ENCODE measurements at regions not wholly inside any gene's neighbourhood (a gene's known extent, or its start where the extent isn't known, plus 50 kb on each side); places are given as distances from the start of the nearest gene placed in this dataset.
"Not testable (repeated sequence)": the region's sequence is repeated elsewhere in the genome, so short reads cannot be mapped to it uniquely, and the experiment has no call there.

DNA sequence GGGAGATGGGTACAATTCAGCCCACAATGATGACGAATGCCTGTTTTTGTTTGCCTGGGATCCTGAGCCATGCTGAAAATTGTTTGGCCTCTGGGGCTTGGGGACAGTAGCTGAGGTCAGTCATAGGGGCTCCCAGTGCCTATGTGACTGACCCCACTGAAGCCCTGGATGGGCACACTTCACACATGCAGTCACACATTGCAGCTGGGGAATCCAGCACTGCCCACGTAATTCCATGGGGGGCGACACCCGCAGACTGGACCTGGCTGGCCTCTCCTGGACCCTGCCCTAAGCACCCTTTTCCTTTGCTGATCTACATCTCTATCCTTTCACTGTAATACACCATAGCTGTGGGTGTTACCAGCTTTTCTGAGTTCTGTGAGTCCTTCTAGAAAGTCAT lies 295.2 kb upstream of the HS6ST1 start:
- H3K27me3 ChIP-seq (ENCODE audit: low read length) = no peaks in the 10 kb centered on the region
- no peaks in the 10 kb centered on the region for H3K9me2 ChIP-seq (replicated peaks; ENCODE audit: insufficient read depth, low read length)
- no peaks in the 10 kb centered on the region for H3F3A ChIP-seq (ENCODE audit: insufficient read depth)
- H3K9ac ChIP-seq (ENCODE audit: low read length) = no peak overlapping the region
- H2AFZ ChIP-seq (ENCODE audit: low read depth, low read length, severe bottlenecking) = no peak overlapping the region
- no peaks in the 10 kb centered on the region for H4K20me1 ChIP-seq (ENCODE audit: low read depth, low read length)
- H3K4me2 ChIP-seq (ENCODE audit: low read depth, low read length, poor library complexity, severe bottlenecking) = no peak overlapping the region
- no peaks in the 10 kb centered on the region for H3K79me2 ChIP-seq (ENCODE audit: insufficient read depth, low read length)
- H3K27ac ChIP-seq (ENCODE audit: low read depth, low read length) = no peak overlapping the region
- TF ChIP-seq, protein P1, sequence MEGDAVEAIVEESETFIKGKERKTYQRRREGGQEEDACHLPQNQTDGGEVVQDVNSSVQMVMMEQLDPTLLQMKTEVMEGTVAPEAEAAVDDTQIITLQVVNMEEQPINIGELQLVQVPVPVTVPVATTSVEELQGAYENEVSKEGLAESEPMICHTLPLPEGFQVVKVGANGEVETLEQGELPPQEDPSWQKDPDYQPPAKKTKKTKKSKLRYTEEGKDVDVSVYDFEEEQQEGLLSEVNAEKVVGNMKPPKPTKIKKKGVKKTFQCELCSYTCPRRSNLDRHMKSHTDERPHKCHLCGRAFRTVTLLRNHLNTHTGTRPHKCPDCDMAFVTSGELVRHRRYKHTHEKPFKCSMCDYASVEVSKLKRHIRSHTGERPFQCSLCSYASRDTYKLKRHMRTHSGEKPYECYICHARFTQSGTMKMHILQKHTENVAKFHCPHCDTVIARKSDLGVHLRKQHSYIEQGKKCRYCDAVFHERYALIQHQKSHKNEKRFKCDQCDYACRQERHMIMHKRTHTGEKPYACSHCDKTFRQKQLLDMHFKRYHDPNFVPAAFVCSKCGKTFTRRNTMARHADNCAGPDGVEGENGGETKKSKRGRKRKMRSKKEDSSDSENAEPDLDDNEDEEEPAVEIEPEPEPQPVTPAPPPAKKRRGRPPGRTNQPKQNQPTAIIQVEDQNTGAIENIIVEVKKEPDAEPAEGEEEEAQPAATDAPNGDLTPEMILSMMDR (IDR thresholded peaks at IDR 0.05; ENCODE audit: insufficient read depth, low read length, poor library complexity, severe bottlenecking) = no peak
- TF ChIP-seq EZH2phosphoT487 (conservative IDR thresholded peaks at IDR 0.05; ENCODE audit: low read length) = no peak
- no peaks in the 10 kb centered on the region for H3K9me3 ChIP-seq (ENCODE audit: insufficient read depth, low read length)
- H3K36me3 ChIP-seq (ENCODE audit: low read length) = no peaks in the 10 kb centered on the region
- no peak overlapping the region for H3K4me3 ChIP-seq (ENCODE audit: insufficient read depth, low read length, poor library complexity, severe bottlenecking)

DNA sequence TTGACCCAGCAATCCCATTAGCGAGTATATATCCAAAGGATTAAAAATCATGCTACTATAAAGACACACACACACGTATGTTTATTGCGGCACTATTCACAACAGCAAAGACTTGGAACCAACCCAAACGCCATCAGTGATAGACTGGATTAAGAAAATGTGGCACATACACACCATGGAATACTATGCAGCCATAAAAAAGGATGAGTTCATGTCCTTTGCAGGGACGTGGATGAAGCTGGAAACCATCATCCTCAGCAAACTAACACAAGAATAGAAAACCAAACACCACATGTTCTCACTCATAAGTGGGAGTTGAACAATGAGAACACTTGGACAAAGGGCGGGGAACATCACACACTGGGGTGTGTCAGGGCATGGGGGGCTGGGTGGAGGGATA lies 296.2 kb upstream of the HS6ST1 start:
- H3K79me2 ChIP-seq (ENCODE audit: insufficient read depth, low read length); H2AFZ ChIP-seq (ENCODE audit: low read depth, low read length, severe bottlenecking); H3K27me3 ChIP-seq (ENCODE audit: low read length); H3K27ac ChIP-seq (ENCODE audit: low read depth, low read length); H3K9me3 ChIP-seq (ENCODE audit: insufficient read depth, low read length); H3F3A ChIP-seq (ENCODE audit: insufficient read depth); H3K4me3 ChIP-seq (ENCODE audit: insufficient read depth, low read length, poor library complexity, severe bottlenecking); H3K9ac ChIP-seq (ENCODE audit: low read length); H3K9me2 ChIP-seq (replicated peaks; ENCODE audit: insufficient read depth, low read length); H3K36me3 ChIP-seq (ENCODE audit: low read length); H3K4me2 ChIP-seq (ENCODE audit: low read depth, low read length, poor library complexity, severe bottlenecking); H4K20me1 ChIP-seq (ENCODE audit: low read depth, low read length): not testable (repeated sequence)

DNA sequence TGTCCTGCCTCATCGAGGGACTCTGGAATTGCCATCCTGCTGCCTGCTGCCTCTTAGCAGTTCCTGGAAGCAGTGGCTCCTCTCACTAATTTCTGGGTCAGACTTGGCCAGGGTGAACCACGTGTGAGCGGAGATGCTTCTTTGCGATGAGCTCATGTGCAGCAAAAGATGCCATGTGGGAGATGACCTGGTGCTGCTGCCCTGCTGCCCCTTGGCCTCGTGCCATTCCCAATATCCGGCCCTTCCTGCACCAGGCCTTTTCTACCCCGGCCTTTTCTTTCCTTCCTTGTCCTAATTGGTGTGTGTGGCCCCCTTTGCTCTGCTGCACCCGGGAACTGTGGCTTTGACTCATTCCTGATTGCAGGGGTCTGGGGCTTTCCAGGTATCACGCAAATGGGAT lies 296.9 kb upstream of the HS6ST1 start:
- Histone ChIP-seq H4K20me1 (ENCODE audit: low read depth, low read length) (no peaks in the 10 kb centered on the region), H3K27ac (ENCODE audit: low read depth, low read length) (no peak overlapping the region), H3K9me3 (ENCODE audit: insufficient read depth, low read length) (no peaks in the 10 kb centered on the region), H3K4me3 (ENCODE audit: insufficient read depth, low read length, poor library complexity, severe bottlenecking) (no peak overlapping the region), H3K9ac (ENCODE audit: low read length) (no peak overlapping the region), H2AFZ (ENCODE audit: low read depth, low read length, severe bottlenecking) (no peak overlapping the region), H3K36me3 (ENCODE audit: low read length) (no peaks in the 10 kb centered on the region), H3F3A (ENCODE audit: insufficient read depth) (no peaks in the 10 kb centered on the region), H3K79me2 (ENCODE audit: insufficient read depth, low read length) (no peaks in the 10 kb centered on the region), H3K4me2 (ENCODE audit: low read depth, low read length, poor library complexity, severe bottlenecking) (no peak overlapping the region), H3K27me3 (ENCODE audit: low read length) (no peaks in the 10 kb centered on the region), H3K9me2 (replicated peaks; ENCODE audit: insufficient read depth, low read length) (no peaks in the 10 kb centered on the region)
- TF ChIP-seq EZH2phosphoT487 (conservative IDR thresholded peaks at IDR 0.05; ENCODE audit: low read length) = no peak
- TF ChIP-seq, protein P1 (IDR thresholded peaks at IDR 0.05; ENCODE audit: insufficient read depth, low read length, poor library complexity, severe bottlenecking) = no peak

DNA sequence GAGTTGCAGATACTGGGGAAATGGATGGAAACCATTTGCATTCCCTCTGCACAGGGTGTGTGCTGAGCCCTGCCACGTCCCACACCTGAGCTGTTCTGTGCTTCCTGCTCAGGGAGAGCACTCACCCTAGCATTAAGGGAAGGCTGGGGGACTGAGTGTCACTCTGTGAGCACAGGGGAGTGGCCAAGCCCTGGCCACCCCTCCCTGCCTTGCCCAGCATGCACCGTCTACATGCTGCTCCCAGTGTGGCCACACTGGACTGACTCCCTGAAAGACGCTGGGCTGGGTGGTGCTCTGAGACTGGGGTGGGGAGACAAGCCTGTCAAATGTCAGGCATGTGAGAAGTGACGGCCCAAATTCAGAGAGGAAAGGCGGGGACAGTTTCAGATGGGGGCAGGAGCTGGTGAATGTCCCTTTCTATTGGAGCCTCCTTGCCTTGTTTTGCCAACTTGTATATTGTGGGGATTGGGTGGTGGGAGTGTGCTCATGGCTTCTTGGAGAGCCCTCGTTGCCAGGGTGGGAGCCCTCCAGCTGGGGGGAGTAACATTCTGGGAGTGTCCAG lies 298.4 kb upstream of the HS6ST1 start:
- no peak for TF ChIP-seq EZH2phosphoT487 (conservative IDR thresholded peaks at IDR 0.05; ENCODE audit: low read length)
- TF ChIP-seq, protein P1 (IDR thresholded peaks at IDR 0.05; ENCODE audit: insufficient read depth, low read length, poor library complexity, severe bottlenecking) = no peak
- no peaks in the 10 kb centered on the region for H3K9me3 ChIP-seq (ENCODE audit: insufficient read depth, low read length)
- no peaks in the 10 kb centered on the region for H3F3A ChIP-seq (ENCODE audit: insufficient read depth)
- H3K4me3 ChIP-seq (ENCODE audit: insufficient read depth, low read length, poor library complexity, severe bottlenecking) = no peak overlapping the region
- no peak overlapping the region for H3K9ac ChIP-seq (ENCODE audit: low read length)
- H3K27ac ChIP-seq (ENCODE audit: low read depth, low read length) = no peak overlapping the region
- no peak overlapping the region for H2AFZ ChIP-seq (ENCODE audit: low read depth, low read length, severe bottlenecking)
- no peaks in the 10 kb centered on the region for H3K9me2 ChIP-seq (replicated peaks; ENCODE audit: insufficient read depth, low read length)
- no peaks in the 10 kb centered on the region for H3K36me3 ChIP-seq (ENCODE audit: low read length)
- no peaks in the 10 kb centered on the region for H4K20me1 ChIP-seq (ENCODE audit: low read depth, low read length)
- H3K79me2 ChIP-seq (ENCODE audit: insufficient read depth, low read length) = no peaks in the 10 kb centered on the region
- no peaks in the 10 kb centered on the region for H3K27me3 ChIP-seq (ENCODE audit: low read length)
- no peak overlapping the region for H3K4me2 ChIP-seq (ENCODE audit: low read depth, low read length, poor library complexity, severe bottlenecking)
